ENCODE measurements at regions not wholly inside any gene's neighbourhood (a gene's known extent, or its start where the extent isn't known, plus 50 kb on each side); places are given as distances from the start of the nearest gene placed in this dataset.

- no CpG with 5 or more reads among the region's 10 CpGs for WGBS, 2 experiments (ENCODE audit: extremely low coverage in 2 of 2, insufficient read length in 1 of 2)
- no peaks in the 10 kb centered on the region for H3K27me3 ChIP-seq (ENCODE audit: control insufficient read depth, insufficient read depth, low read length)
- dilution Hi-C loops (cut with HindIII; ENCODE audit: low sequenced_read_pairs, unreplicated experiment), result no loop called here
- H3K36me3 ChIP-seq (ENCODE audit: control insufficient read depth, insufficient read depth, low read length), result no peaks in the 10 kb centered on the region
- no peak overlapping the region for H3K9ac ChIP-seq (ENCODE audit: low read depth, low read length)
- in situ Hi-C loops (cut with MboI; ENCODE audit: low sequenced_read_pairs), result no loop called here
- H3K56ac ChIP-seq (ENCODE audit: extremely low read depth, insufficient read depth, low read length), result no peak overlapping the region
- H3K23ac ChIP-seq (ENCODE audit: low read depth, low read length), result no peak overlapping the region
- no peak overlapping the region for H3K18ac ChIP-seq (ENCODE audit: low read depth, low read length)
- peaks cover 18% of the 10 kb centered on the region for H3K9me3 ChIP-seq (ENCODE audit: control insufficient read depth, insufficient read depth, low read length)
- ChIA-PET CTCF (no interaction called here), POLR2A (ENCODE audit: unreplicated experiment) (no interaction called here)
- H4K5ac ChIP-seq (ENCODE audit: low read depth, low read length), result no peak overlapping the region
- no peak overlapping the region for H3K4ac ChIP-seq (ENCODE audit: low read depth, low read length)
- ATAC-seq (ENCODE audit: low read depth) (no peak), DNase-seq (no peak)
- no peaks in the 10 kb centered on the region for H3K9me1 ChIP-seq (ENCODE audit: insufficient read depth, low read length)
- H4K91ac ChIP-seq (ENCODE audit: insufficient read depth, low read depth, low read length), result no peak overlapping the region
- H2AFZ ChIP-seq (replicated peaks; ENCODE audit: low read length, poor library complexity), result no peak overlapping the region
- no peak overlapping the region for H2AK9ac ChIP-seq (replicated peaks; ENCODE audit: low read depth, low read length, poor library complexity)
- H4K8ac ChIP-seq (ENCODE audit: low read depth in 2 of 2, low read length in 2 of 2), result no peak overlapping the region
- H2BK15ac ChIP-seq (ENCODE audit: low read depth, low read length), result no peak overlapping the region
- H2AK5ac ChIP-seq (ENCODE audit: low read depth, low read length), result no peak overlapping the region
- no peak overlapping the region for H2BK20ac ChIP-seq (ENCODE audit: low read depth, low read length)
- H3K4me2 ChIP-seq (ENCODE audit: low read depth, low read length), result no peak overlapping the region
- no peaks in the 10 kb centered on the region for H4K20me1 ChIP-seq (ENCODE audit: insufficient read depth, low read length)
- H3K79me1 ChIP-seq (ENCODE audit: low read depth in 1 of 2, low read length in 2 of 2), result no peaks in the 10 kb centered on the region
- no peak overlapping the region for H2BK120ac ChIP-seq (ENCODE audit: low read depth, low read length)
- no peak overlapping the region for H3K14ac ChIP-seq (replicated peaks; ENCODE audit: low read depth, low read length)
- H3K4me1 ChIP-seq (ENCODE audit: control insufficient read depth, insufficient read depth, low read length), result no peaks in the 10 kb centered on the region
- intact Hi-C loops (cut with micrococcal nuclease), result no loop called here
- no TSS peak for BruUV-seq (replicated peaks)
- H2BK5ac ChIP-seq (ENCODE audit: low read depth, low read length, poor library complexity, severe bottlenecking), result no peak overlapping the region
- no peak overlapping the region for H3K4me3 ChIP-seq (ENCODE audit: insufficient read depth, low read depth, low read length)
- TF ChIP-seq SMC3 (IDR thresholded peaks at IDR 0.05; ENCODE audit: low read depth, low read length) (no peak), NFE2L2 (IDR thresholded peaks at IDR 0.05; ENCODE audit: low read depth, low read length) (no peak), ELK1 (IDR thresholded peaks at IDR 0.05; ENCODE audit: borderline replicate concordance, low read depth, low read length) (no peak), USF2 (IDR thresholded peaks at IDR 0.05; ENCODE audit: low read depth, low read length) (no peak), MAZ (IDR thresholded peaks at IDR 0.05; ENCODE audit: borderline replicate concordance, low read depth, low read length) (no peak), CEBPB (IDR thresholded peaks at IDR 0.05; ENCODE audit: low read depth, low read length) (no peak), RAD21 (IDR thresholded peaks at IDR 0.05; ENCODE audit: low read length) (no peak)
- H3K27ac ChIP-seq (ENCODE audit: insufficient read depth, low read length), result no peak overlapping the region
Measured at GRCh38 chr4:189765301-189765700, 175.4 kb upstream of the FRG1 start.

Data from IMR-90 (cell line).